A204.1 (cell line): ENCODE measurements at regions not wholly inside any gene's neighbourhood (a gene's known extent, or its start where the extent isn't known, plus 50 kb on each side); places are given as distances from the start of the nearest gene placed in this dataset.
"Not testable (repeated sequence)": the region's sequence is repeated elsewhere in the genome, so short reads cannot be mapped to it uniquely, and the experiment has no call there.

Experiments used
- FAIRE-seq: peaks from 2 replicates; lab custom pipeline; 2012; peaks lifted over from hg19 to GRCh38; lab: Jason Lieb, UNC

DNA sequence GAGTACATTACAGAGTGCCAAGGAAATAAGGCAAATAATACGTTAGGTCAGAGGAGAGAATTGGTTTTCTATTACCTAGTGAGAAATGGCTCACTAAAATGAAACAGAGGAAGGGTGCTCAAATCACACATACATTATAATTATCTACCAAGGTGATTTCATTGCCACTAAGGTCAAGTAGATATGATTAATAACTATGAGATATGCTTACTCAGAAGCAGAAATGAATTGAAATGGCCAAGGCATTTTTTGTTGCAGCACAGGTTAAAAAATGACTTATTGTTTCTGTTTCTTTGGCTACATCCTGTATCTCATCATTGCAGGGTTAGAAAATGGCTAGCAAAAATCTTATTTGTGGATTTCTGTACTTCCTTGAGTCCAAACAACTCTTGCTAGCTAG lies 154.5 kb upstream of the GORAB start:
- no peak for FAIRE-seq

DNA sequence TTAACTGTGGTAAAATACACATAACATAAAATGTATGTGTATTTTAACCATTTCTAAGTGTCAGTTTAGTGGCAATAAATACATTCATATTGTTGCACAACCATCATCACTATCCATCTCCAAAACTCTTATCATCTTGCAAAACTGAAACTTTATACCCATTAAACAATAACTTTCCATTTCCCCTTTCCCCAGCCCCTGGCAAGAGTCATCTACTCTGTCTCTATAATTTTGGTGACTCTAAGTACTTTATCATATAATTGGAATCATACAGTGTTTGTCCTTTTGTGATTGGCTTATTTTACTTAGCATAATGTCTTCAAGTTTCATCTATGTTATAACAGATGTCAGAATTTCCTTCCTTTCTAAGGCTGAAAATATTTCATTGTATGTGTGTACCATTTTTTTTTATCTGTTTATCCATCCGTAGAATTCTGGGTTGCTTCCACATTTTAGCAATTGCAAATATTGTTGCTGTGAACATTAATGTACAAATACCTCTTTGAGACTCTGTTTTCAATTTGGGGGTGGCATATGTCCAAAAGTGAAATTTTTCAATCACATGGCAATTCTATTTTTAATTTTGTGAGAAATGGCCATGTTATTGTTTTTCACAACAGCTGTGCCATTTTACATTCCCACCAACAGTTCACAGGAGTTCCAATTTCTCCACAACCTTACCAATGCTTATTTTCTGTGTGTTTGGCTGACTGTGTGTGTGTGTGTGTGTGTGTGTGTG lies 153.9 kb upstream of the GORAB start:
- no peak for FAIRE-seq

DNA sequence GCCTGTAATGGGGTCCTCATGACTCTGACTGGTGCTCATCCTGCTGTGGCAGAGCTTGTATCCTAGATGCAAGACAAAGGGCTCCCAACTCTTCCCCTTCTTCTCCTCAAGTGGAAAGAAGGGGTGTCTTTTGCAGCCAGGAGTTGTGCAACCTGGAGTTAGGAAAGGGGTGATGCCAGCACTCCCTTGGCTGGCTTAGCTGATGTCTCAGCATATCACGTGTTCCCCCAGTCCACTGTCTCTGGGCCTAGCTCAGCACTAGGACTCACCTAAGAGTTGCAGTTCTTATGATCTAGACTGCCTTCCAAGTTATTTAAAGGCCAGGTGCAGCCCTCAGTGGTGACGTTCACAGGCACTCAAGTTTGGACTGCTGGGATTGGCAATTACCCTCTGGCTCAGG lies 146.2 kb upstream of the GORAB start:
- no peak for FAIRE-seq

DNA sequence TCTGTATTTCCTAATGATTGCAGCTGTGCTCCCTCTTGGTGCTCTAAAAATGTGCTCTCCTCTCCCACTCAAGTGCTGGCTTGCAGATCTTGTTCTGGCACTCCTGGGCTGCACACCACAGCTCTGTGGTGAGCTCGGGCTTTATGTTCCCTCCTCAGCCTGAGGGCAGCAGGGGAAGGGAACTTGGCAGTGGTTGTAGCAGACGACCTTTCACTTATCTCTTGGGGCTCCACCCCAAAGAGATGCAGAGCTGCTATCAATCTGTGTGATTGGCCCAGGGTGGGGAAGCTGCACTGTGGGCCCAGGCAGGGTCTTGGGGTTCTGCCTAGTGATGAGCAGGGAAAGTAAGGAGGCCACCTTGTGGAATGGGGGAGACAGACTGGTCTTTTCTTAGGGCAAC lies 143.5 kb upstream of the GORAB start:
- FAIRE-seq, result no peak

DNA sequence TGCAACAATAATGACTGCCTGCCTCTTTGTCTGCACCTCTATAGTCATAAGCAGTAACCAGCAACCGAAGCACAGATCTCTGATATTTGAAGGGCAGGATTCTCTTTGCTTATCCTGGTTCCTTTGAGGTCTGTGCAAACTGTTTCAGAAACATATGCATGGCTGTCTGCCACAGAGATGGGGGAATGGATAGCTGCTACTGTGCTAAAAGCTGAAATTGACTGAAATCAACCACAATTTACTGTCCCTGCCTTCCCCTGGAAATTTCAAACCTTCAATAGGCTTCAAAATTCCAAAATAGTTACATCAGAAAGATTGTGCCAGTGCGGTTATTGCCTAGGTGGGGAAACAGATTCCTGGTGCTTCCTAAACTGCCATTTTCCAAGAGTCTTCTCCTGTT lies 136.8 kb upstream of the GORAB start:
- no peak for FAIRE-seq

DNA sequence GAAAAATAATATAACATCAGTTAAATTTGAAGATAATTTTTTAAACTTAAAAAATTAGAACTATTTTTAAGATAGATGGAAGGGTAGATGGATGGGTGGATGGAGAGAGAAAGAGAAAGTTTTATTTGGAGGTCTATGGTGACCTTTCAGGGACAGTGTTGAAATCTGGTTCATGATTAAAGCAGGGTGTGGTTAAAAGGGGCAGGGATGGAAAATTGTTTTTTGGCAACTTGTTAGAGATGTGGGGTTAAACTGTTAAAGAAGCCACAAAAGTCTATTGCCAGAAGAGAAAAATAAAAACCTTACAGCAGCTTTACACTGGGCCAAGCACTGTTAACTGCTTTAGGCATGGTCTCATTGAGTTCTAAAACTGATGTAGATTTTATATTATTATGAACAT lies 134.9 kb upstream of the GORAB start:
- FAIRE-seq, result peak; percentile 84

DNA sequence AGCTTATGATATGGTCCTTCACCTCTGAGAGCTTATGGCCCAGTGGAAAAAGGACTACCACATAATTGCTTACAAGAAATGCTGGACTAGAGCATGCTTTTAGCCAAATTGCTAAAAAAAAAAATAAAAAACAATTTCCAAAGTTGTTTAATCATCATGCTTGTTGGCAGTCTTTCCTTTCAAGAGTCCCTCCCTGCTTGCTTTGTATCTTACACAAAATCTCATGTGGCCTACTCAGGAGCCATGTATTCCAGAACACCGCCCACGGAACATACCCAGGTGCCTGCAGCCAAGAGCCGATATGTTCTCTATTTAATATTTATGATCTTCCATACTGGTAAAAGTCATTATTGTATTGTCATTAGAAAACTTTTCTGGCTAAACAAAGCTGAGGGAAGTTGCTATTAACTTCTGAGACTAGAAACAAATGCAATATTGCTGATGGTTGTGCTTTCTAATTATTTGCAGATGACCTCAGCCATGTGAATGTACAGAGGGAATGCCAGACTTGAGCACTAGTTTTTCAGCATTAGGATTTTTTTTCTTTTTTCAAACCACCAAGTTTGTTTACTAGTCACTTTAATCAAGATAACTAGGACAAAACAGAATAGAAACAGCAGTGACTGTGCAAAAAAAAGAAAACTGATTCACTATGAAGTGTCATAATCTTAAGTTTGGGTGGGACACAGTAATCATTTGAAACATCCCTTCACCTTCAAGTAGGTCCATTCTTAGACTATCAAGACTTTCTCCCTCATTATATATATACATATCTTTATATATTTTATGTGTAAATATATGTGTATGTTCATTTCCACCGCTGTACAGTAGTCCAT lies 129.3 kb upstream of the GORAB start:
- FAIRE-seq, result no peak

DNA sequence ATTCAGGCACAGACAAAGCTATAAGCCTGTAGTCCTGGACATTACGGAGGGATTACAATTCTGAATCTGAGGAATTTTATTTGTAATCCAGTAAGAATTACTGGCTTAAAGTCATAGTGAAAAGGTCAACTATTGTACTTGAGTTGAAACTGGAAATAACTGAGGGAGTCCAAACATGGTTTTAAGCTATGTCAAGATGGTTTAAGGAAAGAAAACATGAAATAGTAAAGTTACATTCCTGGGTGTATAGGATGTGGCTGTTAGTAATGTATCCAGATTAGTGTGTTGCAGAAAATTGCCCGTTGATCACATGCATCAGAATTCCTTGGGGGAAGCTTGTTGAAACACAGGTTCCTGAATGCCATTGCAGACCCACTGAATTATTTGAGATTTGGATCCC lies 124.8 kb upstream of the GORAB start:
- no peak for FAIRE-seq

DNA sequence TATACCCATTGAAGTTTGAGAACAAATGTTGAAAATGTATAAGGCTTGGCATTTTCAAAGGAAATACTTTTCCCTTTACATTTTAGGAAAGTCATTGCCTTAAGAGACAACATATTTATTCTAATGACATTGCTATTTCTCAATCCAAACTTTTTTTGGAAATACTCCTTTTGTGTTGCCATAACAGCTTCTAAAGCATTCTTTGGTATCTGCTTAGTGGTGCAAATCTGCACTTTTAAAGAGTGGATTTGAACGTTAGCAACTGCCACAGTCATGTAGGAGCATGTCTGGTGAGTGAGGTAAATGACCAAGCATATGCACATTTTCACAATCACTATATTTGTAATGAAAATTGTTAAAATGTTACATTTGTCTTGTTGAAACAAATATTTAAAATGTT lies 124.4 kb upstream of the GORAB start:
- FAIRE-seq, result no peak

DNA sequence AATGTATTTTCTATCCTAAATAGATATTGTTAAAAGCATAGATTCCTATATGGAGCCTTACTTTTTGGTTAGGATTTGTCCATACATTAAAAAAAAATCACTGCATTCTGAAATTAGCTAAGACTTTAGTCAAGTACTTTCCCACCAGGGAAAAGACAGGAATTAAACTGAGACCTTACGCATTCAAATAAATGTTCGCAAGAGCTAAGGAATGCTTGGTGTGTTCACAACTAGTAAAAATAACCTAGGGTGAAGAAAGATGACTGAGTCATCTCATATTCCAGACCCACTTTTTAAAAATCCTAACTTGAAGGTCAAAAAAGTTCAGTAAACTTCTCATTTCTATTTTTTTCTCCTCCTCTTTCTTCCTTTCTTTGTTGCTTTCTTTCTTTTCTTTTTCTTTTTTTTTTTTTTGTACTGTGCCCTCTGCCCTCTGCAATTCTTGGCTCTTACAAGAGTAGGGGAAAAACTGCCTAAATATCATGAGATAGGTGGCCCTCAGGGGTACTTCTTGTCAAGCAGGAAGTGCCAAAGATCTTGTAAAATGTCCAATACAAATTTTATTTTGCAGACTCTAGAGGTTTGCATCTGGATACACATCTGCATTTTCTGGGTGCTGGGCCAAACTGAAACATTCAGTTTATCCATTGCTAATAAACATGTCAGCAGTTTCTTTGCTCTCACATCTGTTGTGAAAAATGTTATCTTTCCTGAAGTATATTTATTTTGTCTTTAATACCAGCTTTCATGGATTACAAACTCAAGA lies 121.4 kb upstream of the GORAB start:
- no peak for FAIRE-seq

DNA sequence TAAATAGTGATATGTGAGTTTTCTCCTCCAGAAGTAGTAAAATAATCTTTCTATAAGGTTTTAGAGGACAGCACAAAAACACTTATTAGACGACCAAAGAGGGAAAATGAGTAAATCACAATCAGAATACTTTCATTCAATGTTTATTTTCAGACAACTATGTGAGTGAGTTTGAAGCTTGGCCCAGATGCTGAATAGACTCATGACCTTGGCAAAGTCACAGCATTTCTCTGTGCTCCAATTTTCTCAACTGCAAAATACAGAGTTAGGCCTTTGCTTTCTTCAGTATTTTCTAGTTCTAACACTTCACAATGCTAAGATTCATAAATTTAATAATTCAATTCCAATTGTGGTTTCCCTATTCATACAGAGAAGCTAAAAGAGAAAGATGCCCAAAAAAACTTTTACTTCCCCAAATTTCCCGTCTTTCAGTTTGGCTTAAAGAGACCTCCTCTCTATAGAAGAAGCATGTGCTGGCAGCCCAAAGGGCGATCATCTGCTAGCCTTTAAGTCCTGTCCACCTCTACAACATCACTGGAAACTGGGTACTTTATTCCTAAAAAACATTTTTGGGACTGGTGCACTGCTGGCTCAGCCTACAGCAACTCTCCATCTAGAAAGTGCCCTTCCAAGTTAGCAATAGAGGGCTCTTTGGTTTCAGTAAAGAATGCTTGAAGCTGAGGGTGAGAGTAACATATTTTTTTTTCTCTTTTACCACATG lies 116.8 kb upstream of the GORAB start:
- no peak for FAIRE-seq

DNA sequence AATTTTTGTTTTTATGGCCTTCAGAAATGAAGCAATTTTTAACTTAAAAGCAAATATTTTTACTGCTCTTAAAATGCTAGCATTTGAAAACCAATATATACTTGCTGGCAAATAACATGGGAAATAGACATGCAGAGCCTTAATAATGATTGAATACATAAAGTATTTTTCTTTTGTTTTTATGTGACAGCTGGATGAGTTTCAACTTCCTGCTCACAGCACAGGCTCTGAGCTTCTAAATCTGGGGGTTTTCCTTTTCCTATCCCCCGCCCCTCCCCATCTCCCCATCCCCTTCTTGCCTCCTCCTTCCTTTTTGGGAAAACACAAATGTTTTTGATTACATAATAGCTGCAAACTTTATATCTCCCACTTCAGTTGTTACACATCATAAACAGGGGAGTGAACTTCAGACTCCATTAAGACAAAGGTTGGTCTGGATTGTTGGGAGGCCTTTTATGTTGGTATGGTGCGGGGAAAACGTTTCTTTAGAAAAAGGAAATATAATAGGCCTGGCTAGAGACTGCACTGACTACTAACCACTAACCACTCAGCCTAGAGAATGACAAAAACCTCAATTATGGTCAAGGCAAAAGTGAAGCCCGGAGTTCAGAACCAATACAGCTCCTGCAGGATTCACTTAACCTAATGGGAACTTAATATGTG lies 116.1 kb upstream of the GORAB start:
- no peak for FAIRE-seq

DNA sequence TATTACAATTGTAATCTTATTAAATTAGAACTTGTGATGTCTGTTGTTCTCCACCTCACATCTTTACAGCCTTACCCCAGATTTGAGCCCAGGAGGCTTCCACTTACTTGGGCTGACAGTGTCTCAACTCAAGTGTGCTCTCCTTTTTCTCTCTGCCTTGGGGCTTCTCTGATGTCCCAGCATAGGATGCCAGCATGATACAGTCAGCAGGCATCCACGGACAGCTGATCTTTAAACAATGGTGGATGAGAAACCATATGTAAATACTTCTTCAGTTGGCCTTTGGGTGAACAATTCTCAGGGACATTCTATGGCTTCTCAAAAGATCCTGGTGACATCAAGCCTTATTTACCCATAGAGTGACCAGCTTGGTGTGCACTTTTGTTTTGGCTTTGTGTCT lies 107.6 kb upstream of the GORAB start:
- no peak for FAIRE-seq

DNA sequence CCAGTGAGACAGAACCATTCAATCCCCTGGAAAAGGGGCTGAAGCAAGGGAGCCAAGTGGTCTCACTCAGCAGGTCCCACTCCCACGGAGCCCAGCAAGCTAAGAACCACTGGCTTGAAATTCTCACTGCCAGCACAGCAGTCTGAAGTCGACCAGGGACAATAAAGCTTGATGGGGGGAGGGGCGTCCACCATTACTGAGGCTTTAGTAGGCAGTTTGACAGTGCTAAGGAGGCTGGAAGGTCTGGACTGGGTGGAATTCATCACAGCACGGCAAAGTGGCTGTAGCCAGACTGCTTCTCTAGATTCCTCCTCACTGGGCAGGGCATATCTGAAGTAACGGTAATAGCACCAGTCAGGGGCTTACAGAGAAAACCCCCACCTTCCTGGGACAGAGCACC lies 105.4 kb upstream of the GORAB start:
- no peak for FAIRE-seq

DNA sequence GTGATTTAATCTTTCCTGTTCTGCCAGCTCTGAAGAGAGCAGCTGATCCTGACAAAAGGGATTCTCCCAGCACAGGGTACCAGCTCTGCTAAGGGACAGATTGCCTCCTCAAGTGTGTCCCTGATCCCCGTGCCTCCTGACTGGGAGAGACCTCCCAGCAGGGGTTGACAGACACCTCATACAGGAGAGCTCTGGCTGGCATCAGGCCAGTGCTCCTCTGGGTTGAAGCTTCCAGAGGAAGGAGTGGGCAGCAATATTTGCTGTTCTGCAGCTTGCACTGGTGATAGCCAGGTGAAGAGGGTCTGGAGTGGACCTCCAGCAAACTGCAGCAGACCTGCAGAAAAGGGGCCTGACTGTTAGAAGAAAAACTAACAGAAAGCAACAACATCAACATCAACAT lies 105.0 kb upstream of the GORAB start:
- not testable (repeated sequence) for FAIRE-seq

DNA sequence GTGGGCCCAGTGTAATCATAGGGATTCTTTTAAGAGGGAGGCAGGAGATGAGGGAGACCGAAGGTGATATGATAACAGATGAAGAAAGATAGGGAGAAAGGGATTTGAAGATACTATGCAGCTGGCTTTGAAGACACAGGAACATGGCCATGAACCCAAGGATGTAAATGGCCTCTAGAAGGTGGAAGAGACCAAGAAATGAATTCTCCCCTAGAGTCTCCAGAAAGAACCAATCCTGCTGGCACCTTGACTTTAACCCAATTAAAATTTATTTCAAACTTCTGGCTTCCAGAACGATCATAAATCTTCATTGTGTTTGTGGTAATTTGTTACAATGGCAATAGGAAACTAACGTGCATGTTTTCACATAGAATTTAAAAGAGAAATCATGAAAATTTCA lies 95.0 kb upstream of the GORAB start:
- FAIRE-seq, result no peak

DNA sequence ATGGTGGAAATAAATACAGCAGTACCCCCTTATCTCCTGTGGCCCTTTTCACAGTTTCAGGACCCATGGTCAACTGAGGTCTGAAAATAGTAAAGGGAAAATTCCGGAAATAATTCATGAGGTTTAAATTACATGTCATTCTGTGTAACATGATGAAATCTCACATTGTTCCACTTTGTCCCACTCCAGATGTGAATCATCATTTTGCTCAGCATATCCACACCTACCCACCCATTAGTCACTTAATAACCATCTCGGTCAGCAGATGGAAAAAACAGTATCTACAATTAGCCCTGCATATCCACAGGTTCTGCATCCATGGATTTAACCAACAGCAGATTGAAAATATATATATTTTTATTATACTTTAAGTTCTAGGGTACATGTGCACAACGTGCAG lies 86.9 kb upstream of the GORAB start:
- FAIRE-seq, result no peak

DNA sequence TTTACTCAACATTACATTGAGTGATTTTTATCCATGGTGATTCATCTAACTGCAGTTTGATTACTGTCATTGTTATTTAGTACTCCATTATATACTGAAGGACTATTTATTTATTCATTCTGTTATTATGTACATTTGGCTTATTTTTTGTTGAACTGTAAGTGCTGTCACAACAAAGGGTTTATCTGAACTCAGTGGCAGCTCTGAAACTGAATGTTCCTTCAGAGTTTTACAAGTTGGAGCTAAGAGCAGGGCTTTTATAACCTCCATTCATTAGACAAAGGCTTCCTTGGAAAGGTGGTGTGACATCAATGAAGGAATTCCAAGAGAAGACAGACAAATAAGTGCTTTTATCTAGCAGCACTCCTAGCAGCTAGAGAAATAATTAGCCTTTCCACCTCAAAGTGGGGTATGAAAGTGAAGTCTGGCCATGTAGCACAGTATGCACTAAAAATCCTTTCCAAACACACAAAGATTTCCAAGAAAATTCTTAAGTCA lies 83.3 kb upstream of the GORAB start:
- FAIRE-seq, result no peak

DNA sequence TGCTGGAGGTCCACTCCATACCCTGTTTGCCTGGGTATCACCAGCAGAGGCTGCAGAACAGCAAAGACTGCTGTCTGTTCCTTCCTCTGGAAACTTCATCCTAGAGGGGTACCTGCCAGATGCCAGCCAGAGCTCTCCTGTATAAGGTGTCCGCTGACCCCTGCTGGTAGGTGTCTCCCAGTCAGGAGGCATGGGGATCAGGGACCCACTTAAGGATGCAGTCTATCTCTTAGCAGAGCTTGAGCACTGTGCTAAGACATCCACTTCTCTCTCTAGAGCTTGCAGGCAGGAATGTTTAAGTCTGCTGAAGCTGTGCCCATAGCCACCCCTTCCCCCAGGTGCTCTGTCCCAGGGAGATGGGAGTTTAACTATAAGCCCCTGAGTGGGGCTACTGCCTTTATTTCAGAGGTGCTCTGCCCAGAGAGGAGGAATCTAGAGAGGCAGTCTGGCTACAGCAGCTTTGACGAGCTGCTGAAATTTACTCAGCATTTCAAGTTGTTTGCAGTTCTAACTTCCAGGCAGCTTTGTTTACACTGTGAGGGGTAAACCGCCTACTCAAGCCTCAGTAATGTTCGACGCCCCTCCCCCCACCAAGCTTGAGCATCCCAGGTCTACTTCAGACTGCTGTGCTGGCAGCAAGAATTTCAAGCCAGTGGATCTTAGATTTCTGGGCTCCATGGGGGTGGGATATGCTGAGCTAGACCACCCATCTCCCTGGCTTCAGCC lies 74.5 kb upstream of the GORAB start:
- not testable (repeated sequence) for FAIRE-seq

DNA sequence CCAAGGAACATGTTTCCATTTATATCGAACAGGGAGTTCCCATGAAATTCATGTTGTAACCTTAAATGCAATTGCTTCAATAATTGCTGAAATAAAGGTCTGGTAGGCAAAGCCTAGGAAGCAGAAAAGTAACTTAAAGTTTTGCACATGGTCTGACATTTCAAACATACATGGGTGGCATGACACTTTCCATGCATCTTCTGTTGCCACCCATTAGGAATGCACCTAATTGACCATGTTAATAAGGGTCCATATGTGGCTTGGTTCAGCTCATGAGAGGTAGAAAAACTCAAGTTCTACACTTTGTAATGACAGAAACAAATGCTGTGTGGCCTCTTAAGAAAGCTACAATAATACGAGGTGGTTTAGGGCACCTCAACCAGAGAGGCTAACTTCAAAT lies 72.0 kb upstream of the GORAB start:
- FAIRE-seq, result no peak
